Endodermal cell (in vitro differentiated cells): ENCODE measurements at regions not wholly inside any gene's neighbourhood (a gene's known extent, or its start where the extent isn't known, plus 50 kb on each side); places are given as distances from the start of the nearest gene placed in this dataset.

Experiments
- DNase-seq: peaks from one replicate; pipeline ENCODE4 v3.0.0-alpha.2; 2017
- H3K27ac ChIP-seq: 2 replicates; pipeline ENCODE4 v1.5.1; 2013; ENCODE audit warnings: mild to moderate bottlenecking, low read depth, low read length, moderate library complexity
- H3K27me3 ChIP-seq: 2 replicates; pipeline ENCODE4 v1.6.1; 2013; ENCODE audit warnings: mild to moderate bottlenecking, low read length, moderate library complexity; ENCODE audit not compliant: insufficient read depth, control insufficient read depth, poor library complexity, severe bottlenecking
- H3K36me3 ChIP-seq: 2 replicates; pipeline ENCODE4 v1.7.0; 2013; ENCODE audit warnings: mild to moderate bottlenecking, low read length, moderate library complexity; ENCODE audit not compliant: control insufficient read depth, insufficient read depth
- H3K4me1 ChIP-seq: one replicate; pipeline ENCODE4 v1.7.0; 2013; ENCODE audit warnings: low read length; ENCODE audit not compliant: control insufficient read depth, insufficient read depth
- H3K4me3 ChIP-seq: 2 replicates; pipeline ENCODE4 v1.5.1; 2013; ENCODE audit warnings: mild to moderate bottlenecking, low read length, moderate library complexity
- H3K9ac ChIP-seq: 2 replicates; pipeline ENCODE4 v1.6.1; 2013; ENCODE audit warnings: mild to moderate bottlenecking, low read length, moderate library complexity; ENCODE audit not compliant: poor library complexity, severe bottlenecking; ENCODE audit errors: extremely low read depth
- H3K9me3 ChIP-seq: 2 replicates; pipeline ENCODE4 v1.6.1; 2013; ENCODE audit warnings: mild to moderate bottlenecking, low read length, moderate library complexity; ENCODE audit not compliant: control insufficient read depth
- H3K27ac Mint-ChIP-seq: 2 replicates; pipeline ENCODE4 v1.8.0; 2020; ENCODE audit warnings: mixed read lengths
- H3K27me3 Mint-ChIP-seq: 2 replicates; pipeline ENCODE4 v1.8.0; 2021; ENCODE audit warnings: mild to moderate bottlenecking, mixed read lengths; ENCODE audit not compliant: insufficient read depth
- H3K36me3 Mint-ChIP-seq: 2 replicates; pipeline ENCODE4 v1.8.0; 2020; ENCODE audit warnings: low read depth, mixed read lengths
- H3K4me1 Mint-ChIP-seq: 2 replicates; pipeline ENCODE4 v1.8.0; 2020; ENCODE audit warnings: mixed read lengths
- H3K4me3 Mint-ChIP-seq: 2 replicates; pipeline ENCODE4 v1.8.0; 2020; ENCODE audit warnings: mild to moderate bottlenecking, moderate library complexity, mixed read lengths
- H3K9me3 Mint-ChIP-seq: 2 replicates; pipeline ENCODE4 v1.8.0; 2020; ENCODE audit warnings: mild to moderate bottlenecking, mixed read lengths
- WGBS, 2 experiments: methylation state at CpG; one replicate each; pipeline versions ENCODE4 v1.1.5 to v1.1.7; 2013; ENCODE audit warnings: missing lambda C conversion rate in 2 of 2, mixed read lengths in 1 of 2; ENCODE audit not compliant: insufficient coverage in 1 of 2, insufficient read length in 1 of 2; 5-methylcytosine and 5-hydroxymethylcytosine counted together
- TF ChIP-seq, protein P1 (sequence below): fragments of 200-600 bp; sonication (generic); conservative IDR thresholded peaks from 2 replicates; pipeline ENCODE4 v1.5.0; 2021; ENCODE audit warnings: antibody characterized with exemption, mild to moderate bottlenecking

DNA sequence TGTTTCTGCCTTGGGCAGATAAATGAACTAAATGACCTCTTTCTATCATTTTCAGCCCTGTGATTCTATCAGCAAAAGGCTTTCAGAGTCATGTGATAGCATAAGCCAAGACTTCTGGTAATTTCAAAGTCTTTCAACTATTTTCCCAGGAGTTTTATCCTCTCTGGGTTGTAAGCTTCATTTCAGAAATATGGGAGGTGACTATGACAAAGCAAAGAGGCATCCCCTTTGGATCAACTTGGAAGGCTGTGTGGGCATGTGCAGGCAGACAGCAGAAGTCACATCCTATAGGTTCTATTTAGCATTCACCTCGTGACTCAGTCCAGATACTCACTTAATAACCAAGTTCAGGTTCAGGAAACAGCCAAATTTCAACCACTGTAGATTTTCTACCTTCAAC is 149.0 kb upstream of the FST start:
- Histone ChIP-seq H3K4me3 (no peak overlapping the region), H3K27me3 (no peaks in the 10 kb centered on the region), H3K36me3 (no peaks in the 10 kb centered on the region), H3K9ac (no peak overlapping the region), H3K4me1 (peaks cover 5% of the 10 kb centered on the region), H3K27ac (no peak overlapping the region), H3K9me3 (no peaks in the 10 kb centered on the region)
- Mint-ChIP-seq H3K9me3 (no peaks in the 10 kb centered on the region), H3K4me3 (no peak overlapping the region), H3K4me1 (peaks cover 4% of the 10 kb centered on the region), H3K27ac (no peak overlapping the region), H3K27me3 (no peaks in the 10 kb centered on the region), H3K36me3 (no peaks in the 10 kb centered on the region)
- TF ChIP-seq, protein P1, sequence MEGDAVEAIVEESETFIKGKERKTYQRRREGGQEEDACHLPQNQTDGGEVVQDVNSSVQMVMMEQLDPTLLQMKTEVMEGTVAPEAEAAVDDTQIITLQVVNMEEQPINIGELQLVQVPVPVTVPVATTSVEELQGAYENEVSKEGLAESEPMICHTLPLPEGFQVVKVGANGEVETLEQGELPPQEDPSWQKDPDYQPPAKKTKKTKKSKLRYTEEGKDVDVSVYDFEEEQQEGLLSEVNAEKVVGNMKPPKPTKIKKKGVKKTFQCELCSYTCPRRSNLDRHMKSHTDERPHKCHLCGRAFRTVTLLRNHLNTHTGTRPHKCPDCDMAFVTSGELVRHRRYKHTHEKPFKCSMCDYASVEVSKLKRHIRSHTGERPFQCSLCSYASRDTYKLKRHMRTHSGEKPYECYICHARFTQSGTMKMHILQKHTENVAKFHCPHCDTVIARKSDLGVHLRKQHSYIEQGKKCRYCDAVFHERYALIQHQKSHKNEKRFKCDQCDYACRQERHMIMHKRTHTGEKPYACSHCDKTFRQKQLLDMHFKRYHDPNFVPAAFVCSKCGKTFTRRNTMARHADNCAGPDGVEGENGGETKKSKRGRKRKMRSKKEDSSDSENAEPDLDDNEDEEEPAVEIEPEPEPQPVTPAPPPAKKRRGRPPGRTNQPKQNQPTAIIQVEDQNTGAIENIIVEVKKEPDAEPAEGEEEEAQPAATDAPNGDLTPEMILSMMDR = no peak
- no peak for DNase-seq
- 91 to 100% methylated on average over 1 of the region's 1 CpG for WGBS, 2 experiments

DNA sequence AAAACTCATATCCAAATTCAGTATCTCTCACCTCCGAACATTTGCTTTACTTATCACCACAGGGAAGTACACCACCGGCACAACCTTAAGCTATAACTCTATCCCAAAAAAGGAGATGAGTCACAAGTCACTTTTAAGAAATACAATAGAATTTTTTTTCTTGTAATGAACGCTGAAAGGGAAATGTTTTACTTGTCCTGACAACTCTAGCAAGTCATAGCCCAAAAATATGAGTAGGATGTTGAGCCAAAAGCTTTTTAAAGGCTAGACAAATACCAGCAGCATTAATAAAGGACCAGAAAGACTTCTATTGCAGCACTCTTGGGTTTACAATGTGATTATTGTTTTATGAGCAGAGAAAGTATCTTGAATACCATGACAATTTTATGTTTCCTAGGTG is 147.3 kb upstream of the FST start:
- Mint-ChIP-seq H3K36me3 (no peaks in the 10 kb centered on the region), H3K4me3 (no peak overlapping the region), H3K9me3 (no peaks in the 10 kb centered on the region), H3K4me1 (peaks cover 7% of the 10 kb centered on the region), H3K27me3 (no peaks in the 10 kb centered on the region), H3K27ac (no peak overlapping the region)
- WGBS, 2 experiments = 95 to 100% methylated on average over 3 of the region's 3 CpGs
- Histone ChIP-seq H3K36me3 (no peaks in the 10 kb centered on the region), H3K27ac (no peak overlapping the region), H3K4me1 (peaks cover 5% of the 10 kb centered on the region), H3K9me3 (no peaks in the 10 kb centered on the region), H3K4me3 (no peak overlapping the region), H3K9ac (no peak overlapping the region), H3K27me3 (no peaks in the 10 kb centered on the region)
- TF ChIP-seq, protein P1 = no peak
- no peak for DNase-seq

DNA sequence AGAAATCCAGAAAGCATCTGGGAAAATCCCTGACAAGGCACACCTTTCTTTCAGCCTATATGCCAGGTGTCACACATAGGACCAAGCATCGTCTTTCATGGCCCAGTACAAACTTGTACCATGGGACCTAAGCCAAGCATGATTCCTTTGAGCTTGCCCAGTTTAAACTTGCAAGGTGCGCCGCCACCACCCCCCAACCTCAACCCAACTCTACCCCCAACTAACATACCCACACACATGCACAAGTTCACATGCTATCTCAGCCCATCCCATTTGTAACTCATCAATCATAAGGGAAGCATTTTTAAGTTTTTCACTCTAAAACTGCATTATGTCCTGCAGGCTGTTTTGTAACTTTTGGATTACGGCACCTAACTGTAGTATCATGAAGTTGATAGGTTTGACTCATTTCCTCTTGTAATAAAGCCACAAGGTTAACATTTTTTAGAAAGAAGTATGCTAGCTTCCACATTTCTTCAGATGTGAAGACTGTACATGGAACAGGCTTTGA is 145.9 kb upstream of the FST start:
- H3K27ac ChIP-seq = no peak overlapping the region
- H3K9ac ChIP-seq = no peak overlapping the region
- no peaks in the 10 kb centered on the region for H3K9me3 ChIP-seq
- Mint-ChIP-seq H3K27ac (no peak overlapping the region), H3K36me3 (no peaks in the 10 kb centered on the region), H3K4me3 (no peak overlapping the region), H3K4me1 (peaks cover 12% of the 10 kb centered on the region), H3K27me3 (no peaks in the 10 kb centered on the region), H3K9me3 (no peaks in the 10 kb centered on the region)
- no peaks in the 10 kb centered on the region for H3K27me3 ChIP-seq
- H3K4me1 ChIP-seq = peaks cover 5% of the 10 kb centered on the region
- H3K36me3 ChIP-seq = no peaks in the 10 kb centered on the region
- TF ChIP-seq, protein P1 = no peak
- DNase-seq = no peak
- WGBS, 2 experiments = 90 to 92% methylated on average over 2 to 4 of the region's 4 CpGs
- no peak overlapping the region for H3K4me3 ChIP-seq
